ENCODE measurements at regions not wholly inside any gene's neighbourhood (a gene's known extent, or its start where the extent isn't known, plus 50 kb on each side); places are given as distances from the start of the nearest gene placed in this dataset.
A peak's percentile ranks its signal among the peaks of the same experiment; 100 is the strongest.

DNA sequence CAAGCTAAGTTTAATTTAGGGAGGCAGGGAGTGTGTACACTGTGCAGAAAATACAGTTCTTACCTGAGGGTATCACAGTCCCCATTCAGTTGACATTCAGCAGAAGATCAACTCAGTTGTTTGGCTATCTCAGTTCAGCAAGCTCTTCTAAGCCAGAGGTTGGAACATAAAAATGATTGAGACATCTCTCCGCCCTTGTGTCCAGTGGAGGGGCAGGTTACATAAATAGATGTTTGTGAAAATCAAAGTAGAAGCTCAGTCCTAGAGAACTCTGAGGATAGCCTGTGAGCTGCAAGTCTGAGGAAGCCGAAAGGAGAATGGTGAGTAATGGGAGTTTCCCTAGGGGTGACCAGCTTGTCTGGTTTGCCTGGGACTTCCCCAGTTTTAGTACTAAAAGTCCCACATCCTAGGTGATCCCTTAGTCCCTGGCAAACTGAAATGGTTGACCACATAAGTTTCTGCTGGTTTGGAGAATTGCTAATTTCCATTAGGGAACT is 251.4 kb upstream of the ATP2B1 start:
- peak; percentile 36 for DNase-seq
- Histone ChIP-seq H3K27ac (peak overlapping the region; percentile 4), H3K9me3 (no peaks in the 10 kb centered on the region), H3K4me3 (no peak overlapping the region), H3K4me1 (peaks cover 7% of the 10 kb centered on the region), H3K27me3 (no peaks in the 10 kb centered on the region), H3K36me3 (no peaks in the 10 kb centered on the region), H3K9ac (ENCODE audit: low read depth in 2 of 2, low read length in 2 of 2) (no peak overlapping the region)
- TF ChIP-seq, protein P1, sequence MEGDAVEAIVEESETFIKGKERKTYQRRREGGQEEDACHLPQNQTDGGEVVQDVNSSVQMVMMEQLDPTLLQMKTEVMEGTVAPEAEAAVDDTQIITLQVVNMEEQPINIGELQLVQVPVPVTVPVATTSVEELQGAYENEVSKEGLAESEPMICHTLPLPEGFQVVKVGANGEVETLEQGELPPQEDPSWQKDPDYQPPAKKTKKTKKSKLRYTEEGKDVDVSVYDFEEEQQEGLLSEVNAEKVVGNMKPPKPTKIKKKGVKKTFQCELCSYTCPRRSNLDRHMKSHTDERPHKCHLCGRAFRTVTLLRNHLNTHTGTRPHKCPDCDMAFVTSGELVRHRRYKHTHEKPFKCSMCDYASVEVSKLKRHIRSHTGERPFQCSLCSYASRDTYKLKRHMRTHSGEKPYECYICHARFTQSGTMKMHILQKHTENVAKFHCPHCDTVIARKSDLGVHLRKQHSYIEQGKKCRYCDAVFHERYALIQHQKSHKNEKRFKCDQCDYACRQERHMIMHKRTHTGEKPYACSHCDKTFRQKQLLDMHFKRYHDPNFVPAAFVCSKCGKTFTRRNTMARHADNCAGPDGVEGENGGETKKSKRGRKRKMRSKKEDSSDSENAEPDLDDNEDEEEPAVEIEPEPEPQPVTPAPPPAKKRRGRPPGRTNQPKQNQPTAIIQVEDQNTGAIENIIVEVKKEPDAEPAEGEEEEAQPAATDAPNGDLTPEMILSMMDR (IDR thresholded peaks at IDR 0.05), result no peak
- intact Hi-C loops (cut with DNase I), result loop anchor here (10.0 kb wide), 1 partner anchor 415 kb away; no protein-coding TSS in a partner anchor

GRCh38 chr12:89959179-89959578 is 250.5 kb upstream of the ATP2B1 start:
- H3K36me3 ChIP-seq, result no peaks in the 10 kb centered on the region
- no peaks in the 10 kb centered on the region for H3K9me3 ChIP-seq
- no peaks in the 10 kb centered on the region for H3K27me3 ChIP-seq
- no peak for DNase-seq
- H3K4me1 ChIP-seq, result peaks cover 7% of the 10 kb centered on the region
- intact Hi-C loops (cut with DNase I), result no loop called here
- H3K4me3 ChIP-seq, result no peak overlapping the region
- no peak overlapping the region for H3K27ac ChIP-seq
- H3K9ac ChIP-seq (ENCODE audit: low read depth in 2 of 2, low read length in 2 of 2), result no peak overlapping the region
- TF ChIP-seq, protein P1 (IDR thresholded peaks at IDR 0.05), result no peak

DNA sequence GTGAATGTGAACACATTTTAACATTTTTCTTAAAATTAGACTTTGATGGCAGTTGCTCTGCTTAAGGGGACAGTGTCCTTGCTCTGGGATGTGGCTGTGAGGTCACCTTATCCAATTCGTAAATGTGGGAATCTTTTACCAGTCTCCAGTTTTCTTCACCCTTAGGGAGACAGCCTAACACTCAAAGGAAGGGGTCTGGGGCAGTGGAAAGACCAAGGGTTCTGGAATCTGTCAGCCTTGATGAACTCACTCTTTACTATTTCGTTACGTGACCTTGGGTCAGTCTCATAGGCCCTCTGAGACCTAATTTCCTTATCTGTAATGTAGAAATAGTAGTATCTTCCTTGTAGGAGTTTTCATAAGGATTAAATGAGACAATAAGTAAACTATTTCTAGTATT is 245.6 kb upstream of the ATP2B1 start:
- H3K4me3 ChIP-seq, result no peak overlapping the region
- H3K9me3 ChIP-seq, result no peaks in the 10 kb centered on the region
- DNase-seq, result no peak
- H3K27me3 ChIP-seq, result no peaks in the 10 kb centered on the region
- intact Hi-C loops (cut with DNase I), result no loop called here
- no peaks in the 10 kb centered on the region for H3K36me3 ChIP-seq
- no peak overlapping the region for H3K9ac ChIP-seq (ENCODE audit: low read depth in 2 of 2, low read length in 2 of 2)
- TF ChIP-seq, protein P1 (IDR thresholded peaks at IDR 0.05), result no peak
- peaks cover 6% of the 10 kb centered on the region for H3K4me1 ChIP-seq
- no peak overlapping the region for H3K27ac ChIP-seq

GRCh38 chr12:89951694-89952060 is 243.0 kb upstream of the ATP2B1 start:
- H3K27me3 ChIP-seq, result no peaks in the 10 kb centered on the region
- no peak overlapping the region for H3K9ac ChIP-seq (ENCODE audit: low read depth in 2 of 2, low read length in 2 of 2)
- TF ChIP-seq, protein P1 (IDR thresholded peaks at IDR 0.05), result no peak
- no peaks in the 10 kb centered on the region for H3K9me3 ChIP-seq
- H3K27ac ChIP-seq, result peak overlapping the region; percentile 67
- peaks cover 17% of the 10 kb centered on the region for H3K4me1 ChIP-seq
- DNase-seq, result no peak
- intact Hi-C loops (cut with DNase I), result no loop called here
- no peak overlapping the region for H3K4me3 ChIP-seq
- no peaks in the 10 kb centered on the region for H3K36me3 ChIP-seq

DNA sequence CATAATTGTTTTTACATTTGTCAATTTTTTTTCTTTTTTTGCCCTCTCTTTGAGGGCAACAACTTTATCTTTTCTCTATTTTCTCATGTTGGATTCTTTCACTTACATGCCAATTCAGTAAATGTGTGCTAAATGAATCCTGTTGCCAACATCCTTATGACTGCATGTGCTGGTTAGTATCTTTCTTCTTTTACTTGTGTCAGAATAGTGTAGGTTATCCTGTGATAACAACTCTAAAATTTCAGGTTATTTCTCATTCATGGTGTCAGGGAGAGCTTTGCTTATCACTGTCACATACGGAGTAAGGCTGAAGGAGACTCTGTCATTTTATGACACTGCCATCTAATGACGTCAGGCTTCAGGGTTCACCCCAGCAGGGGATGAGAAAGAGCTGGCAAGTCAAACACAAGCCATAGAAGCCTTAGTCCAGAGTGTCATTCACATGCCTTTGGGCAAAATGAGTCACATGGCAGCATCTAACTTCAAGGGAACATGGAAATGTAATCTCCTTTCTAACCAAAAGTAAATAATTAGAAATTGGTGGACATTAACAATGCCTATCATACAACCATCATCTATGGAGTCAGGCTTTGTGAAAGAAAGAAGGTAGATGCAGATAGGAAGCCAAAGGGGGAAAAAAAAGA is 242.5 kb upstream of the ATP2B1 start:
- DNase-seq, result peak; percentile 77
- H3K9ac ChIP-seq (ENCODE audit: low read depth in 2 of 2, low read length in 2 of 2), result no peak overlapping the region
- no peak overlapping the region for H3K4me3 ChIP-seq
- H3K36me3 ChIP-seq, result no peaks in the 10 kb centered on the region
- H3K4me1 ChIP-seq, result peaks cover 17% of the 10 kb centered on the region
- H3K27me3 ChIP-seq, result no peaks in the 10 kb centered on the region
- TF ChIP-seq, protein P1 (IDR thresholded peaks at IDR 0.05), result no peak
- peak overlapping the region; percentile 67 for H3K27ac ChIP-seq
- intact Hi-C loops (cut with DNase I), result no loop called here
- no peaks in the 10 kb centered on the region for H3K9me3 ChIP-seq

All from colonic mucosa (tissue), 4 donors.